ENCODE measurements at regions not wholly inside any gene's neighbourhood (a gene's known extent, or its start where the extent isn't known, plus 50 kb on each side); places are given as distances from the start of the nearest gene placed in this dataset.

DNA sequence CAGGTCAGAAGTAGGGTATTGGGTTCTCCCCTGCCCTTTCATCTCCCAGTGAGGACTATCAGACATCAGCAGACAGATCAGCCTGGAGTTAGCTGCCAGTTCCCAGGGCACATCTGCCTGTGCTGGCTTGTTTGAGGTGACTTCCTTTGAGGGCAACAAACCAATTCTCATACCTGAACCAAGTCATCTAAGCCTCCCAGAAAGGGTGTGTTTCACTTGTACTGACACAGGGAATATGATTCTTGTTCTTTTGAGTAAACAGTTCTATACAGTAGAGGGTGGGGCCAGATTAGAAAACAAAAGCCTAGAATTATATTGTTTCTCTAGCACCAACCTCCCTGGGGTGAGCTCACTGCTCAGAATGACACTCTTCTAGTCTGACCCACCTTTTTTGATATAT lies 591.9 kb downstream of the SLC4A3 start:
- Histone ChIP-seq H3K9ac (ENCODE audit: low read length) (no peak overlapping the region), H3K36me3 (ENCODE audit: insufficient read depth, low read length) (no peaks in the 10 kb centered on the region), H3F3A (ENCODE audit: insufficient read depth, low read length, poor library complexity, severe bottlenecking) (no peaks in the 10 kb centered on the region), H3K27me3 (ENCODE audit: insufficient read depth, low read depth, low read length) (no peaks in the 10 kb centered on the region), H2AFZ (ENCODE audit: low read depth, low read length) (no peak overlapping the region), H3K4me2 (ENCODE audit: low read length) (no peak overlapping the region), H3K4me3 (ENCODE audit: low read length) (no peak overlapping the region), H3K79me2 (replicated peaks; ENCODE audit: insufficient read depth, low read length) (no peaks in the 10 kb centered on the region), H3K9me3 (ENCODE audit: low read length) (no peaks in the 10 kb centered on the region), H3K27ac (ENCODE audit: low read length) (no peak overlapping the region), H4K20me1 (ENCODE audit: insufficient read depth) (no peaks in the 10 kb centered on the region), H3K9me2 (ENCODE audit: insufficient read depth, low read length) (no peaks in the 10 kb centered on the region)
- TF ChIP-seq EZH2 (IDR thresholded peaks at IDR 0.05; ENCODE audit: borderline replicate concordance, insufficient read depth, low read length, poor library complexity, severe bottlenecking) (no peak), MXI1 (conservative IDR thresholded peaks at IDR 0.05; ENCODE audit: poor library complexity, severe bottlenecking) (no peak), EP300 (conservative IDR thresholded peaks at IDR 0.05; ENCODE audit: poor library complexity, severe bottlenecking) (no peak)
- TF ChIP-seq, protein P1, sequence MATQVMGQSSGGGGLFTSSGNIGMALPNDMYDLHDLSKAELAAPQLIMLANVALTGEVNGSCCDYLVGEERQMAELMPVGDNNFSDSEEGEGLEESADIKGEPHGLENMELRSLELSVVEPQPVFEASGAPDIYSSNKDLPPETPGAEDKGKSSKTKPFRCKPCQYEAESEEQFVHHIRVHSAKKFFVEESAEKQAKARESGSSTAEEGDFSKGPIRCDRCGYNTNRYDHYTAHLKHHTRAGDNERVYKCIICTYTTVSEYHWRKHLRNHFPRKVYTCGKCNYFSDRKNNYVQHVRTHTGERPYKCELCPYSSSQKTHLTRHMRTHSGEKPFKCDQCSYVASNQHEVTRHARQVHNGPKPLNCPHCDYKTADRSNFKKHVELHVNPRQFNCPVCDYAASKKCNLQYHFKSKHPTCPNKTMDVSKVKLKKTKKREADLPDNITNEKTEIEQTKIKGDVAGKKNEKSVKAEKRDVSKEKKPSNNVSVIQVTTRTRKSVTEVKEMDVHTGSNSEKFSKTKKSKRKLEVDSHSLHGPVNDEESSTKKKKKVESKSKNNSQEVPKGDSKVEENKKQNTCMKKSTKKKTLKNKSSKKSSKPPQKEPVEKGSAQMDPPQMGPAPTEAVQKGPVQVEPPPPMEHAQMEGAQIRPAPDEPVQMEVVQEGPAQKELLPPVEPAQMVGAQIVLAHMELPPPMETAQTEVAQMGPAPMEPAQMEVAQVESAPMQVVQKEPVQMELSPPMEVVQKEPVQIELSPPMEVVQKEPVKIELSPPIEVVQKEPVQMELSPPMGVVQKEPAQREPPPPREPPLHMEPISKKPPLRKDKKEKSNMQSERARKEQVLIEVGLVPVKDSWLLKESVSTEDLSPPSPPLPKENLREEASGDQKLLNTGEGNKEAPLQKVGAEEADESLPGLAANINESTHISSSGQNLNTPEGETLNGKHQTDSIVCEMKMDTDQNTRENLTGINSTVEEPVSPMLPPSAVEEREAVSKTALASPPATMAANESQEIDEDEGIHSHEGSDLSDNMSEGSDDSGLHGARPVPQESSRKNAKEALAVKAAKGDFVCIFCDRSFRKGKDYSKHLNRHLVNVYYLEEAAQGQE (IDR thresholded peaks at IDR 0.05; ENCODE audit: borderline replicate concordance): no peak

DNA sequence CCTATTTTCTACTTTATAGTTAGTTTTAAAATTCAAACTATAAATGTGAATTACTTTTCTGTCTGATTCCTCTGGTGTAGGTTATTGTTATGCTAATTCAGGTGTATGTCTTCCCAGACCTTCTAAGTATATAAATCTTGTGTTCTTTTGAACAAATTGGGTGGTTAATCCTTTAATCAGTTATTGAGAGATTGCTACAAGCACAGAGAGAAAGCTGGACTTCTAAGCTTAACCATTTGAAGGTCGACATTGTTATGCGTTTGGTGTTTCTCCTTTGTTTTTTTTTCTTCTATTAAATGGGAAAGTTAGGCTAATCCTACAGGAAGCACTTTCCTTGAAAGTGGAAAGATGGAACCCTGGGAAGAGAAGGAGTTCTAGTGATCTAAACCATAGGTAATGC lies 592.6 kb downstream of the SLC4A3 start:
- peak overlapping the region; percentile 8 for H3K4me2 ChIP-seq (ENCODE audit: low read length)
- H3K9me2 ChIP-seq (ENCODE audit: insufficient read depth, low read length): no peaks in the 10 kb centered on the region
- H3K9ac ChIP-seq (ENCODE audit: low read length): no peak overlapping the region
- H3F3A ChIP-seq (ENCODE audit: insufficient read depth, low read length, poor library complexity, severe bottlenecking): no peaks in the 10 kb centered on the region
- no peak overlapping the region for H3K4me3 ChIP-seq (ENCODE audit: low read length)
- H3K36me3 ChIP-seq (ENCODE audit: insufficient read depth, low read length): no peaks in the 10 kb centered on the region
- H2AFZ ChIP-seq (ENCODE audit: low read depth, low read length): no peak overlapping the region
- no peaks in the 10 kb centered on the region for H4K20me1 ChIP-seq (ENCODE audit: insufficient read depth)
- no peaks in the 10 kb centered on the region for H3K79me2 ChIP-seq (replicated peaks; ENCODE audit: insufficient read depth, low read length)
- H3K9me3 ChIP-seq (ENCODE audit: low read length): no peaks in the 10 kb centered on the region
- H3K27me3 ChIP-seq (ENCODE audit: insufficient read depth, low read depth, low read length): no peaks in the 10 kb centered on the region
- no peak for TF ChIP-seq SMC3 (conservative IDR thresholded peaks at IDR 0.05; ENCODE audit: poor library complexity)
- TF ChIP-seq, protein P1 (IDR thresholded peaks at IDR 0.05; ENCODE audit: borderline replicate concordance): no peak
- no peak for TF ChIP-seq RAD21 (conservative IDR thresholded peaks at IDR 0.05)
- no peak for TF ChIP-seq EP300 (conservative IDR thresholded peaks at IDR 0.05; ENCODE audit: poor library complexity, severe bottlenecking)
- no peak for TF ChIP-seq MXI1 (conservative IDR thresholded peaks at IDR 0.05; ENCODE audit: poor library complexity, severe bottlenecking)
- TF ChIP-seq TAF1 (IDR thresholded peaks at IDR 0.05; ENCODE audit: low read depth): no peak
- H3K27ac ChIP-seq (ENCODE audit: low read length): no peak overlapping the region
